ENCODE measurements at regions not wholly inside any gene's neighbourhood (a gene's known extent, or its start where the extent isn't known, plus 50 kb on each side); places are given as distances from the start of the nearest gene placed in this dataset.
"Not testable (repeated sequence)": the region's sequence is repeated elsewhere in the genome, so short reads cannot be mapped to it uniquely, and the experiment has no call there.

DNA sequence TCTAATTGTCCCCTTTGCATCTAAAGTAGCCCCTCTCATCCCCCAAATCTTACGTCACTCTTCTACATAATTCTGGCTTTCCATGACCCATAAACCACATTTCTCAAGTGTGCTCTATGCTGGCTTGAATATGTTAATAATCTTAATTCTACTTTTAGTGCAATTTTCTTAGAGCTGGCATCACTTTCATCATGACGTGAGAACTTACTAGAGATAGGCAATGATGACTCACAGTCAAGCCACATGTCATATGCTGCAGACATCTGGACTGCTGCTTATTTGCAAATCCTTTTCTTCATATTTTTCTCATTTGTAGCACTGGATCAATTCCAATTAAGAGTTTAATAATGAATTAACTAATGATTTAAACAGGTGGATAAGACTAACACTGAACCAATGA lies 260.7 kb upstream of the PRKCQ start:
- no peak overlapping the region for H3K4me3 ChIP-seq
- DNase-seq (no peak), ATAC-seq (no peak)
- intact Hi-C loops (cut with DNase I), result no loop called here
- H3K27ac ChIP-seq, result no peak overlapping the region
- no peaks in the 10 kb centered on the region for H3K36me3 ChIP-seq
- H3K9me3 ChIP-seq, result no peaks in the 10 kb centered on the region
- no peaks in the 10 kb centered on the region for H3K27me3 ChIP-seq
- H3K4me1 ChIP-seq, result no peaks in the 10 kb centered on the region
- no peak for TF ChIP-seq CTCF (IDR thresholded peaks at IDR 0.05)

DNA sequence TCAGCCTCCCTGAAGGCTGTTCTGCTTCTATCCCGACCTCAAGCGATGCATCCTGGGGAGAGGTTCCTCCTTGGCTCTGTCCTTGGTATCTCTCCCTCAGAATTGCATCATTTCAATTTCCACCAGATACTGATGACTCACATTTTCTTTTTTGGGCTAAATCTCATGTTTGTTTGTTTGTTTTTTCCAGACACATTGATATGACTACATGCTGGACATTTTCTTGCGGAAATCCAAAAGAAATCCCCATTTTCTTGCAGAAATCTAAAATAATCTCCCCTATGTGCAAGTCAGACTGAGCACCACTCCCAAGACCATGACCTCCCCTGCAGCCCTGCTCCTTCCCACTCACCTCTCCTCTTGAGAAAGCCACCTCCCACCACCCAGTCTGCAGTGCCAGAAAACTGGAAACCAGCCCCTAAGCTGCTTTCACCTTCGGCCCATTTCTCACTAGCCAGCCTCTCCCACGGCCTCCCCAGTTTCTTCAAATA lies 260.2 kb upstream of the PRKCQ start:
- TF ChIP-seq CTCF (IDR thresholded peaks at IDR 0.05), result no peak
- peak; percentile 59 for ATAC-seq
- DNase-seq, result no peak
- no peaks in the 10 kb centered on the region for H3K9me3 ChIP-seq
- H3K4me1 ChIP-seq, result no peaks in the 10 kb centered on the region
- no peak overlapping the region for H3K27ac ChIP-seq
- H3K27me3 ChIP-seq, result no peaks in the 10 kb centered on the region
- no peaks in the 10 kb centered on the region for H3K36me3 ChIP-seq
- intact Hi-C loops (cut with DNase I), result no loop called here
- H3K4me3 ChIP-seq, result no peak overlapping the region

DNA sequence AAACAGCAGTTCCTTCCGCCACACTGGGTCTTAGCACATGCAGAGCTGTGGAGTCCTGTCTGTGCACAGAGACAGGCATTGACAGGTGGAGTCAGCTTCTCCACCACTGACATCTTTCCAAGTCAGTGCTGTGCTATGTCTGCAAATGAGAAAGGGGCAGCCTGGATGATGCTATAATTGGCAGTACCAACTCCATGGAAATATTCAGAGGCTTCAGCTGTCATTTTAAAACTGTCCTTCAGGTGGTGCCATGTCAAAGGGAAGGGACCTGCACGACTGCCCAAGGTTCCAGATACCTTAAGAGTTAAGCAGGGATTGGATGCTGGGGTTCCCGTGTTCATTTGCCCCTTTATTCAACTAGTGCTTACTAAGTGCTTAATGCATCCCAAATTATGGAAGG lies 258.0 kb upstream of the PRKCQ start:
- DNase-seq, result no peak
- H3K9me3 ChIP-seq, result no peaks in the 10 kb centered on the region
- no peak overlapping the region for H3K4me3 ChIP-seq
- no peaks in the 10 kb centered on the region for H3K4me1 ChIP-seq
- peak; percentile 33 for TF ChIP-seq CTCF (IDR thresholded peaks at IDR 0.05)
- intact Hi-C loops (cut with DNase I), result no loop called here
- H3K27me3 ChIP-seq, result no peaks in the 10 kb centered on the region
- H3K36me3 ChIP-seq, result no peaks in the 10 kb centered on the region
- peak; percentile 67 for ATAC-seq
- H3K27ac ChIP-seq, result no peak overlapping the region

- no peak for ATAC-seq
- no peak for TF ChIP-seq CTCF (IDR thresholded peaks at IDR 0.05)
- Histone ChIP-seq H3K4me3 (no peak overlapping the region), H3K36me3 (no peaks in the 10 kb centered on the region), H3K27me3 (no peaks in the 10 kb centered on the region), H3K9me3 (no peaks in the 10 kb centered on the region), H3K4me1 (no peaks in the 10 kb centered on the region), H3K27ac (no peak overlapping the region)
- no peak for DNase-seq
- intact Hi-C loops (cut with DNase I), result no loop called here
Observed at GRCh38 chr10:6833458-6834011, 253.5 kb upstream of the PRKCQ start.

- ATAC-seq, result not testable (repeated sequence)
Observed at GRCh38 chr10:6830981-6831380, 250.9 kb upstream of the PRKCQ start.

GRCh38 chr10:6824793-6825192 lies 244.7 kb upstream of the PRKCQ start:
- H3K4me1 ChIP-seq; ATAC-seq; H3K4me3 ChIP-seq; intact Hi-C loops (cut with DNase I); H3K27ac ChIP-seq; H3K27me3 ChIP-seq; H3K9me3 ChIP-seq; DNase-seq; H3K36me3 ChIP-seq: not testable (repeated sequence)

More at GRCh38 chr10:6830981-6831380, 250.9 kb upstream of the PRKCQ start:
- H3K9me3 ChIP-seq; H3K27ac ChIP-seq; H3K36me3 ChIP-seq; H3K4me3 ChIP-seq; intact Hi-C loops (cut with DNase I); H3K4me1 ChIP-seq; DNase-seq; H3K27me3 ChIP-seq: not testable (repeated sequence)

- no peak for TF ChIP-seq CTCF (IDR thresholded peaks at IDR 0.05)
- Histone ChIP-seq H3K27ac (no peak overlapping the region), H3K9me3 (no peaks in the 10 kb centered on the region), H3K4me3 (no peak overlapping the region), H3K36me3 (no peaks in the 10 kb centered on the region), H3K4me1 (no peaks in the 10 kb centered on the region), H3K27me3 (no peaks in the 10 kb centered on the region)
- ATAC-seq (no peak), DNase-seq (no peak)
- intact Hi-C loops (cut with DNase I), result no loop called here
Observed at GRCh38 chr10:6823770-6824169, 243.7 kb upstream of the PRKCQ start.
